GM19397 (cell line): ENCODE measurements at regions not wholly inside any gene's neighbourhood (a gene's known extent, or its start where the extent isn't known, plus 50 kb on each side); places are given as distances from the start of the nearest gene placed in this dataset.

Source experiments
- ATAC-seq: cut with Tn5 transposase; IDR thresholded peaks from one replicate; pipeline ENCODE4 v1.9.1; 2021; ENCODE audit warnings: mild to moderate bottlenecking, moderate library complexity; ENCODE audit not compliant: unreplicated experiment

DNA sequence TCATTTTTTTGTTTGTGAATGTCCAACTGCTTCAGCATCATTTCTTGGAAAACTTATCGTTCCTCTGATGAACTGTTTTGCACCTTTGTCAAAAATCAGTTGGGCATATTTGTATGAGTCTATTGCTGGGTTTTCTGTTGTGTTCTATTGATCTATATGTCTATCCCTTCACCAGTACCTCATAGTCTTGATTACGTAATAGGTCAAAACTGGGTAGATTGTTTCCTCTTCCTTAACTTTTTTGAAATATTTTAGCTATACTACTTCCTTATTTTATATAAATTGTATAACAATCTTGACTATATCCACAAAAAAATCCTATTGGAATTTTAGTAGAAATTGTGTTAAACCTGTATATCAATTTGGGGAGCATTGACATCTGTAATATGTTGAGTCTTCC, 104.1 kb upstream of the PALS2 start:
- ATAC-seq: no peak

DNA sequence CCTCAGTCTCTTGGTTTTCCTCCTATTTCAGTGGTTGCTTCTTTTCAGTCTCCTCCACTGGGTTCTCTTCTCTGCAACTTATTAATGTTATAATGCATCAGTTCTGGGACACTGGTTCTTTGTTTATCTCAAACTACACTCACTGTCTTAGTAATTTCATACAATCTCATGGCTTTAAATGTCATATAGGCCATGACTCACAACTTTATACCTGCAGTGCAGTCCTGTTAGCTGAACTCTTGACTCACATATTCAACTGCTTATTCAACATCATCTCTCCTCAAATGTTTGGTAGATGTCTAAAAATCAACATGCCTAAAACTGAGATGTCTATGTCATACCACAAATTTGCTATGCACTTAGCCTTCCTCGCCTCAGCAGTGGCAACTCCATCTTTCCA, 101.2 kb upstream of the PALS2 start:
- ATAC-seq: no peak

DNA sequence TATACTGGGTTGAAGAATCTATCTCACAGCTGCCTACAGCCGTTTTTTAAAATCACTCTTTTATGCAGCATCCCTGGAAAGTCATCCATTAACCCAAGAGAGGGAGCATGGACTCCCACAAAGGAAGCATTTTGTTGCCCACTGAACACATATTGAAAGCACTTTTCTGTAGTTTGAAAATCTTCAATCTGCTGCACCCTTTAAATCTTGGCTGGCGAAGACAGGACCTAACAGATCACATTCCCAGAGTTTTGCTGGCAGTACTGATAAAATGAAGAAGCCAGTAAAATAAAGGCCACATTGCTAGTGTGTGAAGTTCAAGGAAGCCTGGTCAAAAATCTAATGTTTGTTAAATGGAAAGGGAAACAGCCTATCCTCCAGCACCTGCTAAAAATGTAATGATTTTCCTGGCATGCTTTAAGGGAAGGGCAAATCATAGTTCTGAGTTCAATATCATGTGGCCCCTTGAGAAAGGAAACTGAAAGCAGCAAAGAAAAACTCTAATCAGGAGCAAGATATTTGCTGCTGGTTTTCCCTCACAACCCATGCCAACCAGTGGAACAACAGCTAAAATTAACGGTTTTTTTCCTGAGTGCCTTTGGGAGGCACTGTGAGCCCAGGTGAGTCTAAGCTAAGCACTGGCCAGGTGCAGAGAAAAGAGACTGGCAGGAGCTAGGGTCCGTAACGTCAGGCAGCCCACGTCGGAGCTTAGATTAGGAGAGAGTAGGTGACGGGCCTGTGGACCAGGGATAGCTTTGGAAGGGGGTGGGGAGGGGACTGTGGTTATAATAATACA, 97.9 kb upstream of the PALS2 start:
- no peak for ATAC-seq

DNA sequence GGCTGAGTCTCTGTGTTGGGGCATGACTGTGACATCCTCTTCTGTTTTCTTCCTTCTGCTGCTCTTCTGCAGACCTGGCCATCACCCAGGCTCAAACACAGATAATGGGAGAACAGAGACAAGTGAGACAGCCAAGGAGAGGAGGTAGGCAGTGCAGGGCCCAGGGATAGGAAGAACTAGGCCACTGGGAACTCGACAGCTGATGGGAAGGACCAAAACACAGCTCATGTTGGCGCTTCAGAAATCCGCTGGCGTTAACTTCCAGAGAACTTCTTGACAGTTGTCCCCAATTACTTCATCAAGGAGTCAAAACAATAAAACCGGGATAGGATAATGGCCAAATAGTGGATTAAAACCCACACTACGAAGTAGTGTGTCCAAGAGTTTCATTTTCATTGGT, 97.0 kb upstream of the PALS2 start:
- no peak for ATAC-seq

DNA sequence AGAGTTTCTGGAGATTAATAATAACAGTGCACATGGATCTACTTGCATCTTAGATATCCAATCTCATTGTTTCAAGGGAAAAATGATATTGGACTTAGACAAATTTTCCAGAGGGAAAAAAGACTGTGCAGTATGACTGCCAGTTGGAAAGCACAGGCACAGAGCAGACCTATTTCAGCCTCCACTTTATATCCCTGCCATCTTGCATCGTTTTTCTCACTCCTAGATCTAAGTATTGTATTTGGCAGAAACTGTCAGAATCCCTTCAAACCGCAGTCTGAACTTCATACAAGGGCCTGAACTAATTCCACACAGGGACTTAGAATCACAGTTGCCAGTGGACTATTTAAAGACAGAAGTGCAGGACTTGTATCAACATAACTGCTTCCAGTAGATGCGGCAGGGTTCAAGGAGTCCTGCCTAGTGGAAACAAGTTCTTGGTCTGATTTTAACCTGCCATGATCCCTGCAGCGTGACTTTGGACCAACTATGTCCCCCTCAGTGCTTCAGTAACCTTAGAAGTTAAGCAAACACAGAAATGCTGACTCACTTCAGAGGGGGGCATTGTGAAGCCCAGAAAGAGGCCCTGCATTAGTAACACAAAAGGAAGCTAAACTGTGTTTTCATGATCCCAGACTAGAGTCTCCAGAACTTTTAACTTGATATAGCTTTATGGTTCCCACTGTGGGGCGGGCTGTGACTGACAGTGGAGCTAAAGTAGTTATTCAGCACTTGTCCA, 95.7 kb upstream of the PALS2 start:
- no peak for ATAC-seq

DNA sequence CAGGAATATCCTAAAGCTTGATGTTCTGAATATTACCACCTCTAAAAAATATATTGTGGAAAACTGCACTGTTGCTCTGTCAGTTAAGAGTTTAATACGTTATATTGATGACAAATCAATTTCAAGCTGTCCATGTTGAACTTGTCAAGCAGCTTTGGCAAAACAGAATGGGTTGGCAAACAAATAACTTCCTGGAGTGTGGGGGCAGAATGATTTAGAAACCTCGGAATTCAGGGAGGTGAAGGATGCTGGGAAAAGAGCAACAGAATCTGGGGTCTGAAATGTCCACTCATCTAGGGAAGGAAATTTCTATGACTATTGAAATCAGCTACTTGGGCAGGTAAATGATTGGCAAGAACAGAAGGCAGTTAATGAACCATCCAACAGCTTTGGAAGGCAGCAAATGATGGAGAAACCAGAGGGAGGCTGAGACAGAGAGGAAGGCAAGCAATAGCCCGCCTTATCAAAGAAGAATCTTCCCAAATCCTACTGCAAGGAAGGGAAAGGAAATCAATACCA, 95.1 kb upstream of the PALS2 start:
- no peak for ATAC-seq

DNA sequence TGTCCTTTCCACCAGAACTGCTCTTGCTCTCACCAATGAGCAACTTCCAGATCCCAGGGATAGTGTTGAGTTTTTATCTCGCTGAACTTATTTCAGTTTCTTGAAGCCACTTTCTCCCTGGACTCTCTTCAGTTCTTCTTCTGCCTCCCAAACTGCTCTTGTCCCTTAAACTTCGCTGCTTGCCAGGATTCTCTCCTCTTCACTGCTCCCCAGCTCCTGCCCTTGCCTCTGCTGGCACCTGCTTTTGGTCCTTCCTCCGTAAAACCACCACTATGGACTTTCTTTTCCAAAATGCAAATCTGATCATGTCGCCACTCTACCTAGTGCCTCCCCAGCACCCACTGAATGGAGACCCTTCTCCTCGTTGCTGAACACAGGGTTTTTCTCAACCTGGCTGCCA, 92.8 kb upstream of the PALS2 start:
- ATAC-seq: no peak

DNA sequence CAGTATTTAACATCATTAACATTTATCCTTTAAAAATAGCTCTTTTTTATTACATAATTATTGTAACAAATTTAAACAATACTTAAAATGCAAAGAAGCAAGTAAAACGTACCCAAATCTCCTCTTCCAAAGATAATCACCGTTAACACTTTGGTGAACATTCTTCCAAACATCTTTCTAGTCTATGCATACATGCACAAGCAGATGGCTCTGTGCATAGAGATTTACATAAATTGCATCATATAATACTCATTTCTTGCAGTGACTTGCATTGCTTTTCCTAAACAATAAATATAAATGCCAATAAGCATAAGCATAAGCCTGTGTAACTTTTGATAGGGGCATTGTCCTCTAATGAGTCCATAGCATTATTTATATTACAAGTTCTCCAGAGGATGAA, 89.4 kb upstream of the PALS2 start:
- ATAC-seq: no peak

DNA sequence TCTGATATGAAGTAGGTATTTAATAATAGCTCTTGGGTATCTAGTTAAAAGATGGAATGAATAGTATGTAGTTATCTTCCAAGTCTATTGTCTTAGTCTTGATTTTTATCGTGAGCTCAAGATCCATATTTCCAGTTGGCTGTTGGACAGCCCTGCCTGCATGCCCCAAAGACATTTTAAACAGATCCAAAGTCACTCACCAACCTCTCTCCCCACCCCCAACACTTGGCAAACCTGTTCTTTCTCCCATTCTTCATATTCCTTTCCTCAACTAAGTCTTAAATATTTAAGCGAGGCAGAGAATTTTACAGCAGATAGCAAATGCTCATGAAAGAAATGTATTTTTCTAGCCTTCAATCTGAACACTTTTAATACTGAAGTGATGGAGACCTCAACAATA, 80.7 kb upstream of the PALS2 start:
- ATAC-seq: no peak

DNA sequence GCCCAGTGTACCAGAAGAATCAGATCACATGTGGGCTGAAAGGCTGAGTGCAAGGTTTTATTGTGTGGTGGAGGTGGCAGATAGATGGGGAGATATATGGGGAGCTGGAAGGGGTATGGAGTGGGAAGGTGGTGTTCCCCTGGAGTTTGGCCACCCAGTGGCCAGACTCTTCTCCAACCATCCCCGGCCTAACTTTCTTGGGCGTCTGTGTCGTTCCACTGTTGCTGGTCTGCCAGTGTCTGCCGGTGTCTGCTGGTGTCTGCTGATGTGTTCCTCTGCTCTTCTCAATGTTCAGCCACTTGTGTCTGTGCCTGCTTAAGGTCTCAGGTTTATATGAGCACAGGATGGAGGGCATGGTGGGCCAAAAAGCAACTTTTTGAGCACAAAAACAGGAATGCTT, 78.4 kb upstream of the PALS2 start:
- ATAC-seq: no peak

DNA sequence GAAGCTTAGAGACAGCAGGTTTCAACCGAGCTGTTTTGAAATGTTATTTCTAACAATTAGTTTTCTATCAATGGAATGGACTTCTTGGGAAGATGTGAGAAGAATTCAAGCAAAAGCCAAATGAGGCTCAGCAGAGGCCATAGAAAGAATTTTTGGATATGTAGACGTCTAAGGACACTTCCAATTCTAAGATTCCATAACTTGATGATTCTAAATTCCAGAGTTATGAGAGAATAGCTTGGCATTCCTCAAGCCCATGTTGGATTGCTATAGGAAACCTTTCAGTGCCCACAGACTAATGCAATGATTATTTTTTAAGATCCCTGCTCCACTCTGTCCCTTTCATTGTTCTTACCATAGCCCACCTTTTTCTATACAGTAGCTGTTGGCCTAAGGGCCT, 77.2 kb upstream of the PALS2 start:
- no peak for ATAC-seq

DNA sequence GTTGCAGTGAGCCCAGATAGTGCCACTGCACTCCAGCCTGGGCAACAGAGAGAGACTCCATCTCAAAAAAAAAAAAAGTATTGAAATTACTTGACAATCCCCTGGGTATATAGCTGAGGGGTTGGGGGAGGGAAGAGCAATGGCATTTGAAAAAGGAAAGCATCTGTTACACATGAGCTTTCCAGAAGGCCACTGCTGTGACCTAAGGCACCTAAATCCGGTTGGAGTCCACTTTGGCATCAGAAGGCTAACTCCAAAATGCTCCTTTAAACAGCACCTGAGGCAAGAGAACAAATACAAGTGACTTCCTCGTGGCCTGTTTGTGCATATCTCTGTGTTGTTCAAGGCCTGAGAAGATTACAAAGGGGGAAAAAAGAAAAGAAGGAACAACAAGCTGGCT, 74.8 kb upstream of the PALS2 start:
- no peak for ATAC-seq

DNA sequence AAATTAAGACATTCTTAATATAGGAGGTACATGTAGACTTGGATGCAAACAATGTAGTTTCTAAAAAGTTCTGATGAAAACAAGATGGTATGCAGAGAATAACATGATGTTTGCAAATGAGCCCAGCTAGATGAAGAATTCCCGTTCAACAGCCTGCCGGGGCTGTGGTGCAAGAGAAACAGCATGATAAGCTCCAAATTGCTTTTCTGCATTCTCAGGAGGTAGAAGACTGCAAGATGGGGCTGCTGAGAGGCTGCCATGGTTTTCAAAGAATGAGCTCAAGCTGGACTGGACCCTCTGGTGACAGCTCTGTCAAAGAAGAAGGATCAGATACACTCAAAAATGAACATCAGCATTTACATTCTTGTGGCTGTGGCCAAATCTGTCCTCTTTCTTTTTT, 73.4 kb upstream of the PALS2 start:
- ATAC-seq: no peak

DNA sequence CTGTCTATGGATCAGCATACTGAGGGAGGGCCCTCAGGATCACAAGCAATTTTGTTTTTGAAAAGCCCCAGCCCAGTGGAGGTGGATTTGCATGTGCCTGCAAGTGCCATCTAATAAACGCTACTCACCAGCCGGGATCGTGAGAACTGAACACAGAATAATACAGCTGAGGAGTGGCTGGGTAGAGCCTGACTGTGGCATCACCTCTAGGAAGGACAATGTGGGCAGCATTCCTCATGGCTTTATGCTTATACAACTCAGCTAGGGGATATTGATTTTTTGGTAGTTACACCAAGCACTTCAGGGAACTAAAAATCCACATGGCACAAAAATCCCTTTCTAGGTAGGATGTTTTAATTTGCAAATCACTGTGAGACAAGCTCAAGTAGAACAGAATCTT, 72.7 kb upstream of the PALS2 start:
- ATAC-seq: no peak

DNA sequence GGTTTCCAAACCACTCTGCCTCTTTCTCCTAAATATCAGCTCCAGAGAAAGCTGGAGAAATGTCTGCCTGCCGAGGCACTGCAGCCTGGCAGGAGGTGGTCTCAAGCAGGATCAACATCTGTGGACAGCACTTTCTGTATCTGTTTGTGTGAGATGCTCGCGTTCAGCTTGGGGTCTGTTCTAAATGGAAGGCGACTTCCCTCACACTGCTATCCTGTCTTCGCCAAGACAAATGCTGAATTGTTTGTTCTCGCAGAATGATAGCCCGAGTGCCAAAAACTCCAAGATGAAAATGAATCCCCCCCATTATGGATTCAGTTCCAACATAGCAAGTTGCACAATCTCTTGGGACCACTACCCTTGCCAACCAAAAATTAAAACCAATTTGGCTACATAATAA, 72.2 kb upstream of the PALS2 start:
- no peak for ATAC-seq

DNA sequence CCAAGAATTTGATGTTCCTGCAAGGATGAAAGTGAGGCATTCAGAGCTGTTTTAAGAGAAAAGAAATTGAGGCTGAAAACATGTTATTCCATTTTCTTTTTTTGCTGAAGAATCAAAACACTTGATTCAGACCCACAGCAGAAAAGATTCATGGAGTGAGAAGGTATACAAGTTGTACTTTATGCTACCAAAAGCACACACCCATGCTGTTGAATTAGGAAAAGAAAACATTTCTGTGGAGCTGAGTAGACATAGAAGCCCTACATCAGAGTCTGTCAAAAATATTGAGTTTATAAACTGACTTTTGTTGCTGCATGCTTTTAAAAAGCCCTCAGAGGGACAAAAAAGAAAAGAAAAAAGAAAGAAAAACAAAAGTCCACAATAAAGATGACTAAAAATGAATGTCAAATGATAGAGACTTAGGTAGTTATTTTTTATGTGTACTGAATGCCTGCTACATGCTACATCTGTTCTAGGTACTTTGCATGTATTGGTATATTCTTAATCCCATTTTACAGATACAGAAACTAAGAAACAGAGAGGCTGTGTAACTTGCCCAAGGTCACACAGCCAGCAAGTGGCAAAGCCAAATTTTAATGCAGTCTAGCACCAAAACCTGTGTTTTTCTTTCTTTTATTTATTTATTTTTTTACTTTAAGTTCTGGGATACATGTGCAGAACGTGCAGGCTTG, 71.7 kb upstream of the PALS2 start:
- ATAC-seq: no peak

DNA sequence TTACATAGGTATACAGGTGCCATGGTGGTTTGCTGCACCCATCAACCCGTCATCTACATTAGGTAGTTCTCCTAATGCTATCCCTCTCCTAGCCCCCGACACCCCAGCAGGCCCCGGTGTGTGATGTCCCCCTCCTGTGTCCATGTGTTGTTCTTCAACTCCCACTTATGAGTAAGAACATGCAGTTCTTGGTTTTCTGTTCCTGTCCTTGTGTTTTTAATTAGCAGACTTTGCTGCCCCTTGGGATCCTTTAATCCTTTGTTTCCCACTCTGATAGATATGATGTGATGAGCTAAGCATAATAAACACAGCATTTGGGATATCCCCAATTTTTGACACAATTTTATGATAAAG, 71.1 kb upstream of the PALS2 start:
- no peak for ATAC-seq

DNA sequence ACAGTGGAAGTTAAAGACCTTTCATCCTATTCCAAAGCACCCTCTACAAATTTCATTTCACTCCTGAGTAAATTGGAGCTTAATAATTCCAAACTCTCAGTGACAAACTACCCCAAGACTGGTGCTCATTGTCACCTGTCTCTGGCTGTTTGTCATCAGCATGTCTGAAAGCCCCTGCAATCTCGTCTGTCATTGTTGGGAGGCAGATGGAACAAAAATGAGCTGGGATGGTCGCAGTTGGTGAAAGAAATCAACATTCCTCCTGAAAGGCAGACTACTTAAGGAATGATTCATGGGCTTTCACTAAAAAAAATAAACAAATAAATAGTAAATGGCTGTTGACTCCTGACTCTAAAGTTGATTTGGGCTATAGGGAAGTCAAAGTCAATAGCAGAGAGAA, 69.7 kb upstream of the PALS2 start:
- no peak for ATAC-seq

DNA sequence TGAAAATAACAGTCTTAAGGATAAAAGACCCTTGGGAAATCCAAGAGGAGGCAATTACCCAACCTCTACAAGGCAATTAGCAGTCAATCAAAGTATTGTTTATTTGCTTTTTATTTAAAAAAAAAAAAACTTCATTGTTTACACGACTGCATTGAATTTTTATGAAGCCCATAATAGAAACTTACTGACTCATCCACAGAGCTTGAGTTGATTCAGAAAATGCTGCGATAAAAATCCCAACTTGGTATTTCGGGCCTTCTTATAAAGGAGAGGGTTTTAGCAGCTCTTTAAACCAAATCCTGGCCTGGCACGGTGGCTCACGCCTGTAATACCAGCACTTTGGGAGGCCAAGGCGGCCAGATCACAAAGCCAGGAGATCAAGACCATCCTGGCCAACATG, 69.2 kb upstream of the PALS2 start:
- no peak for ATAC-seq

DNA sequence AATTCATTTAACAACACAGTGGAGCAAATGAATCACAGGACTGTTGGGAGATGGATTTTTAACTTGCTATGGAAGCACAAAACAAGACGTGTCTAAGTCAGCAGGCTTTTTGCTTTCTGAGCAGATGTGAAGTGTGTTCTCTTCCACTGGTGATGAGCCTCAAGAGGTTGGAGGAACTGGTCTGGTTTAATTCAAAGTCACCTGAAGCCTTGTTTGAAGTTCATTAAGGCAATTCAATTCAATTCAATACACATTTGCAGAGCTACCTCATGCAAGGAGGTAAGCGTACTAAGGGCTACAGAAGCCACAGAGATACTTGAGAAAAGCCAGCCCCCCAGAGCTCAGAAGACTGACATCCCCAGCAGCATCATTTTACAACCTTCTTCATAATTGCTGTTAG, 68.4 kb upstream of the PALS2 start:
- no peak for ATAC-seq

DNA sequence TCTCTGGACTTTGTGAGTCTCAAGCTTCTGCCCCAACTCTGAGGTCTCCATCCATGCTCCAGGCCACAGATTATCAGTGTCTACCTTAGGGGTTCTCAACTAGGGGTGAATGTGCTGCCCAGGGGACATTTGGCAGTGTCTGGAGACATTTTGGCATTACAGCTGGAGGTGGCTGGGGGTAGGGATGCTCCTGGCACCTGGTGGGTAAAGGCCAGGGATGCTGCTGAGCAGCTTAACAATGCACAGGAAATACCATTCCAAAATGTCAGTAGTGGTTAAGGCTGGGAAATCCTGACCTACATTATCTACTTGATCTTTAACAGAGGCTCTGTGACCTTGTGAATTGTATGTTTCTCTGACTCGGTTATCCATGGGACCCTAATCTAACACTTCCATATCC, 67.3 kb upstream of the PALS2 start:
- no peak for ATAC-seq

DNA sequence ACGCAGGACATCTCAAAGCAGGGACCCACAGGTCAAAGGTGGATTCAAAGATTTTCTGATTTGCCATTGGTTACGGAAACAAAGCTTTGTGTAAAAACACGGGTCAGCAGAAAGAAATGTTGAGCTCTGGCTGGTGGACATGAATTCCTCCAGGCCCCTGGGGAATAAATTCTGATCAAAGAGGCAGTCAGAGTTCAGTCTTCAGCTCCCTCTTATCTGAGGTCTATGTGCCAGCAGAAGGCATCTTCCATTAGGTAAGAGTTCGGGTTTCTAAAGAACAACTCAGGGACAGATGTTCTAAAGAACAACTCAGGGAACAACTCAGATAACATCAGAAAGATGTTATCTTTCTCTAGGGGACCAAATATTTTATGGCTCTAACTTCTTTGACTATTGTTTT, 64.9 kb upstream of the PALS2 start:
- no peak for ATAC-seq
